ENCODE measurements at regions not wholly inside any gene's neighbourhood (a gene's known extent, or its start where the extent isn't known, plus 50 kb on each side); places are given as distances from the start of the nearest gene placed in this dataset.

DNA sequence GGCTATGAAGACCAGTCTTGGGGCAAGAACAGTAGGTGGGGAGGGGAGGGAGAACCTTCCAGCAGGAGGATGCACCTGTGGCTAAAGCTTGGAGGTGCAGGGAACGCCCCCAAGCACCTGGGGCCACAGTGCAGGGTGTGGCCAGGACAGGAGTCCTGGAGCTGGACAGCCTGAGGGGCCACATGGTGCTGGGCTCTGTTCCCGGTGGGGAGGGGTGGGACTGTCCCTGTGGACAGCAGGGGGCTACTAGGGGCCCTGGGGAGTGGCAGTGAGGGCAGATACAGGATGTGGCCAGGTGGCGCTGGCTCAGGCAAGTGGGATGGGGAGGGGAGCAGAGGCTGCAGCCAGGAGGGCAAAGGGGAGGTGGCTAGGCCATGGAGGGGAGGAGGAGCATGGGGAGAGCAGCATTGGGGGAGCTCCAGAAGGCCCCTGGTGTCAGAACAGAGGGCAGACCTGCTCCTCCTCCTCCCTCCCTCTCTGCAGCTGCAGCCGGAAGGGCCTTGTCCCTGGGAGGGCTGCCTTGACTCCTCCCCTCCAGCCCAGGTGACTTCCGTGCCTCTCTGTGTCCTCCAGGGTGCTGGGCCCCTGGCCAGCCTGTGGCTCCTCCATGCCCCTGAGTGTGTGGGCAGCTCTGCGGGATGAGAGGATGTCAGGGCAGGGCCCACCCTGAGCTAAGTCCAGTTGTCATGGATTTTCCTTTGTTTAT lies 68.4 kb upstream of the DLK1 start:
- no peak for TF ChIP-seq GATA3 (IDR thresholded peaks at IDR 0.05; ENCODE audit: low read depth, low read length)
- TF ChIP-seq GATA2 (IDR thresholded peaks at IDR 0.05; ENCODE audit: low read depth, low read length) = no peak

Data from SH-SY5Y (cell line).